ENCODE measurements at regions not wholly inside any gene's neighbourhood (a gene's known extent, or its start where the extent isn't known, plus 50 kb on each side); places are given as distances from the start of the nearest gene placed in this dataset.

DNA sequence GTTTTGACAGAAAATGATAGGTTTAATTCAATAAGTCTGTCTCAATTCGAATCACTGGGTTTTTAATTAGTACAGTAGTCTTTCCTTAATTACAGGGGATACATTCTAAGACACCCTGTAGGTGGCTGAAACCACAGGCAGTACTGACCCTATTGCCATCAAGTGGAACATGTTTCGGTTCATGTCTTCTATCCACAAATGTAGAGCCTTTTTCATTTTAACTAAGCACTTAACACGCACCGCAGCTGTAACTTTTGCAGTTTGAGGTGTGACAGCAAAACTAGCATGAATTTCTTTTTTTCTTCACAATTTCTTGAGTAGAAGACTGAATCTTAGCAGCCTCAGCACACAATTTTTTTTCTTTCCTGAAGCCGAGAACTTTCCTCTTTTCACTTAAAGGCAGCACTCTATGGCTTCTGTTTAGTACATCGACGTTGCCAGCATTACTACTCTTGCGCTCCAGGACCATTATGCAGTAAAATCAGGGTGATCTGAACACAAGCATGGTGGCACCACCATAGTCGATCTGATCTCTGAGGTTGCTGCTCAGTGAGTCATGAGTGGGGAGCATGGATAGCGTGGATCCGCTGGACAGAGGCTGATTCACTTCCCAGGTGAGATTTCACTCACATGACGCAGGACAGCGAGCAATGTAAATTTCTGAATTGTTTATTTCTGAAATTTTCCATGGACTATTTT, 805.1 kb downstream of the RNF144A start:
- Histone ChIP-seq H3K79me2 (replicated peaks; ENCODE audit: insufficient read depth, low read length) (no peaks in the 10 kb centered on the region), H3K9me3 (ENCODE audit: low read length) (no peaks in the 10 kb centered on the region), H3K36me3 (ENCODE audit: insufficient read depth, low read length) (no peaks in the 10 kb centered on the region), H3K27ac (ENCODE audit: low read length) (no peak overlapping the region), H3K4me2 (ENCODE audit: low read length) (no peak overlapping the region), H4K20me1 (ENCODE audit: insufficient read depth) (no peaks in the 10 kb centered on the region), H3K9me2 (ENCODE audit: insufficient read depth, low read length) (no peaks in the 10 kb centered on the region), H3K9ac (ENCODE audit: low read length) (no peak overlapping the region), H3F3A (ENCODE audit: insufficient read depth, low read length, poor library complexity, severe bottlenecking) (no peaks in the 10 kb centered on the region), H2AFZ (ENCODE audit: low read depth, low read length) (no peak overlapping the region), H3K4me3 (ENCODE audit: low read length) (no peak overlapping the region), H3K27me3 (ENCODE audit: insufficient read depth, low read depth, low read length) (no peaks in the 10 kb centered on the region)
- TF ChIP-seq EP300 (conservative IDR thresholded peaks at IDR 0.05; ENCODE audit: poor library complexity, severe bottlenecking) (no peak), SMC3 (conservative IDR thresholded peaks at IDR 0.05; ENCODE audit: poor library complexity) (no peak), POLR2AphosphoS5 (IDR thresholded peaks at IDR 0.05) (no peak), EZH2 (IDR thresholded peaks at IDR 0.05; ENCODE audit: borderline replicate concordance, insufficient read depth, low read length, poor library complexity, severe bottlenecking) (no peak), RAD21 (conservative IDR thresholded peaks at IDR 0.05) (no peak), MXI1 (conservative IDR thresholded peaks at IDR 0.05; ENCODE audit: poor library complexity, severe bottlenecking) (no peak), TAF1 (IDR thresholded peaks at IDR 0.05; ENCODE audit: low read depth) (no peak)
- TF ChIP-seq, protein P1, sequence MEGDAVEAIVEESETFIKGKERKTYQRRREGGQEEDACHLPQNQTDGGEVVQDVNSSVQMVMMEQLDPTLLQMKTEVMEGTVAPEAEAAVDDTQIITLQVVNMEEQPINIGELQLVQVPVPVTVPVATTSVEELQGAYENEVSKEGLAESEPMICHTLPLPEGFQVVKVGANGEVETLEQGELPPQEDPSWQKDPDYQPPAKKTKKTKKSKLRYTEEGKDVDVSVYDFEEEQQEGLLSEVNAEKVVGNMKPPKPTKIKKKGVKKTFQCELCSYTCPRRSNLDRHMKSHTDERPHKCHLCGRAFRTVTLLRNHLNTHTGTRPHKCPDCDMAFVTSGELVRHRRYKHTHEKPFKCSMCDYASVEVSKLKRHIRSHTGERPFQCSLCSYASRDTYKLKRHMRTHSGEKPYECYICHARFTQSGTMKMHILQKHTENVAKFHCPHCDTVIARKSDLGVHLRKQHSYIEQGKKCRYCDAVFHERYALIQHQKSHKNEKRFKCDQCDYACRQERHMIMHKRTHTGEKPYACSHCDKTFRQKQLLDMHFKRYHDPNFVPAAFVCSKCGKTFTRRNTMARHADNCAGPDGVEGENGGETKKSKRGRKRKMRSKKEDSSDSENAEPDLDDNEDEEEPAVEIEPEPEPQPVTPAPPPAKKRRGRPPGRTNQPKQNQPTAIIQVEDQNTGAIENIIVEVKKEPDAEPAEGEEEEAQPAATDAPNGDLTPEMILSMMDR (IDR thresholded peaks at IDR 0.05; ENCODE audit: poor library complexity, severe bottlenecking) = no peak
- TF ChIP-seq, protein P2, sequence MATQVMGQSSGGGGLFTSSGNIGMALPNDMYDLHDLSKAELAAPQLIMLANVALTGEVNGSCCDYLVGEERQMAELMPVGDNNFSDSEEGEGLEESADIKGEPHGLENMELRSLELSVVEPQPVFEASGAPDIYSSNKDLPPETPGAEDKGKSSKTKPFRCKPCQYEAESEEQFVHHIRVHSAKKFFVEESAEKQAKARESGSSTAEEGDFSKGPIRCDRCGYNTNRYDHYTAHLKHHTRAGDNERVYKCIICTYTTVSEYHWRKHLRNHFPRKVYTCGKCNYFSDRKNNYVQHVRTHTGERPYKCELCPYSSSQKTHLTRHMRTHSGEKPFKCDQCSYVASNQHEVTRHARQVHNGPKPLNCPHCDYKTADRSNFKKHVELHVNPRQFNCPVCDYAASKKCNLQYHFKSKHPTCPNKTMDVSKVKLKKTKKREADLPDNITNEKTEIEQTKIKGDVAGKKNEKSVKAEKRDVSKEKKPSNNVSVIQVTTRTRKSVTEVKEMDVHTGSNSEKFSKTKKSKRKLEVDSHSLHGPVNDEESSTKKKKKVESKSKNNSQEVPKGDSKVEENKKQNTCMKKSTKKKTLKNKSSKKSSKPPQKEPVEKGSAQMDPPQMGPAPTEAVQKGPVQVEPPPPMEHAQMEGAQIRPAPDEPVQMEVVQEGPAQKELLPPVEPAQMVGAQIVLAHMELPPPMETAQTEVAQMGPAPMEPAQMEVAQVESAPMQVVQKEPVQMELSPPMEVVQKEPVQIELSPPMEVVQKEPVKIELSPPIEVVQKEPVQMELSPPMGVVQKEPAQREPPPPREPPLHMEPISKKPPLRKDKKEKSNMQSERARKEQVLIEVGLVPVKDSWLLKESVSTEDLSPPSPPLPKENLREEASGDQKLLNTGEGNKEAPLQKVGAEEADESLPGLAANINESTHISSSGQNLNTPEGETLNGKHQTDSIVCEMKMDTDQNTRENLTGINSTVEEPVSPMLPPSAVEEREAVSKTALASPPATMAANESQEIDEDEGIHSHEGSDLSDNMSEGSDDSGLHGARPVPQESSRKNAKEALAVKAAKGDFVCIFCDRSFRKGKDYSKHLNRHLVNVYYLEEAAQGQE (IDR thresholded peaks at IDR 0.05; ENCODE audit: borderline replicate concordance) = no peak

DNA sequence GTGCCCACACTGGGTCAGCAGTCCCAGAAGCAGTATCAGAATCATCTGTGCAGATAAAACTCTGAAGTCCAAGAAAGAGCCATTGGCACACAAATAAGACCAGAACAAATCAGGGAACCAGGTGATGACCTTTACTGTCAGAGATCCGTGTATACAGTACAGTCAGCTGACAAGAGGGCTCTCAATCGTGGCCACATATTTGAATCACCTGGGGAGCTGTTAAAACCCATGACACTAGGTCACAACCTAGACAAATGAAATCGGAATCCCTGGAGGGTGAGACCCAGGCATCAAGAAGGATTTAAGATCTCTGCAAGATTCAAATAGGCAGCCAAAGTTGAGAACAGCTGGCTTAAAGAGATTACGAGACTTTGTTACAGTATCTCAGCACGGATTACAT, 807.1 kb downstream of the RNF144A start:
- no peak overlapping the region for H3K9ac ChIP-seq (ENCODE audit: low read length)
- H4K20me1 ChIP-seq (ENCODE audit: insufficient read depth) = no peaks in the 10 kb centered on the region
- no peak overlapping the region for H3K27ac ChIP-seq (ENCODE audit: low read length)
- H3K4me2 ChIP-seq (ENCODE audit: low read length) = no peak overlapping the region
- no peak overlapping the region for H2AFZ ChIP-seq (ENCODE audit: low read depth, low read length)
- H3K9me2 ChIP-seq (ENCODE audit: insufficient read depth, low read length) = no peaks in the 10 kb centered on the region
- no peaks in the 10 kb centered on the region for H3F3A ChIP-seq (ENCODE audit: insufficient read depth, low read length, poor library complexity, severe bottlenecking)
- H3K36me3 ChIP-seq (ENCODE audit: insufficient read depth, low read length) = no peaks in the 10 kb centered on the region
- TF ChIP-seq, protein P1 (IDR thresholded peaks at IDR 0.05; ENCODE audit: poor library complexity, severe bottlenecking) = no peak
- no peak for TF ChIP-seq EP300 (conservative IDR thresholded peaks at IDR 0.05; ENCODE audit: poor library complexity, severe bottlenecking)
- TF ChIP-seq TAF1 (IDR thresholded peaks at IDR 0.05; ENCODE audit: low read depth) = no peak
- TF ChIP-seq MXI1 (conservative IDR thresholded peaks at IDR 0.05; ENCODE audit: poor library complexity, severe bottlenecking) = no peak
- TF ChIP-seq RAD21 (conservative IDR thresholded peaks at IDR 0.05) = no peak
- no peaks in the 10 kb centered on the region for H3K27me3 ChIP-seq (ENCODE audit: insufficient read depth, low read depth, low read length)
- H3K4me3 ChIP-seq (ENCODE audit: low read length) = no peak overlapping the region
- H3K79me2 ChIP-seq (replicated peaks; ENCODE audit: insufficient read depth, low read length) = no peaks in the 10 kb centered on the region
- no peaks in the 10 kb centered on the region for H3K9me3 ChIP-seq (ENCODE audit: low read length)

All from neural cell (in vitro differentiated cells).